Esophagus muscularis mucosa (tissue), 4 donors: ENCODE measurements at regions not wholly inside any gene's neighbourhood (a gene's known extent, or its start where the extent isn't known, plus 50 kb on each side); places are given as distances from the start of the nearest gene placed in this dataset.

Experiments used
- DNase-seq: peaks from one replicate; pipeline ENCODE4 v3.0.0-alpha.2; 2017; ENCODE audit errors: extremely low spot score
- H3K27ac ChIP-seq, 4 donors: fragments of 200-600 bp; sonication (generic); replicated peaks in 1 of 4; 1 replicate in 3 of 4; 2 replicates in 1 of 4; pipeline ENCODE4 v1.5.1; 2016 to 2019; ENCODE audit warnings: mild to moderate bottlenecking in 1 of 4
- H3K27me3 ChIP-seq, 4 donors: fragments of 200-600 bp; sonication (generic); one replicate each; pipeline versions ENCODE4 v1.5.1 to v1.6.0; 2016 to 2019
- H3K36me3 ChIP-seq, 4 donors: fragments of 200-600 bp; sonication (generic); one replicate each; pipeline ENCODE4 v1.5.1; 2016 to 2019
- H3K4me1 ChIP-seq, 4 donors: fragments of 200-600 bp; sonication (generic); one replicate each; pipeline ENCODE4 v1.5.1; 2016 to 2019
- H3K4me3 ChIP-seq, 4 donors: fragments of 200-600 bp; sonication (generic); 1 replicate in 2 of 4; 2 replicates in 2 of 4; pipeline ENCODE4 v1.5.1; 2016 to 2019; ENCODE audit warnings: mild to moderate bottlenecking in 4 of 4, moderate library complexity in 1 of 4
- H3K9me3 ChIP-seq, 4 donors: fragments of 200-600 bp; sonication (generic); 1 replicate in 3 of 4; 2 replicates in 1 of 4; pipeline ENCODE4 v1.5.1; 2016 to 2019
- CTCF ChIP-seq, 3 experiments: fragments of 200-600 bp in 2 of 3; fragments of 450-650 bp in 1 of 3; sonication (generic) in 2 of 3; IDR thresholded peaks; one replicate each; pipeline ENCODE4 v1.5.1; 2017 to 2019; ENCODE audit warnings: antibody characterized with exemption in 3 of 3, mild to moderate bottlenecking in 2 of 3, moderate library complexity in 1 of 3
- EP300 ChIP-seq: sonication (generic); formaldehyde crosslinking; IDR thresholded peaks from one replicate; pipeline ENCODE4 v1.6.1; 2017; ENCODE audit warnings: antibody characterized with exemption
- POLR2A ChIP-seq: fragments of 450-650 bp; IDR thresholded peaks from one replicate; pipeline ENCODE4 v1.6.1; 2017; ENCODE audit warnings: antibody characterized with exemption, moderate library complexity, mild to moderate bottlenecking, low read depth
- POLR2AphosphoS5 ChIP-seq, 2 donors: sonication (generic); formaldehyde crosslinking; IDR thresholded peaks; one replicate each; pipeline ENCODE4 v1.6.1; 2017; ENCODE audit warnings: antibody characterized with exemption in 2 of 2
- WGBS: methylation state at CpG from one replicate; pipeline ENCODE4 v1.1.5; 2018; 5-methylcytosine and 5-hydroxymethylcytosine counted together
- intact Hi-C: fragments of 100-400 bp; cut with DNase I; formaldehyde crosslinking; loops from one replicate; pipeline ENCODE4 v1.15.1; 2023

- Histone ChIP-seq H3K27ac (no peak overlapping the region), H3K36me3 (no peaks in the 10 kb centered on the region), H3K4me3 (no peak overlapping the region), H3K9me3 (no peaks in the 10 kb centered on the region), H3K27me3 (no peaks in the 10 kb centered on the region), H3K4me1 (no peaks in the 10 kb centered on the region)
- DNase-seq: no peak
- TF ChIP-seq CTCF (IDR thresholded peaks at IDR 0.05) (no peak), POLR2A (no peak), EP300 (no peak), POLR2AphosphoS5 (IDR thresholded peaks at IDR 0.05) (no peak)
- intact Hi-C loops: no loop called here
- 77% methylated on average over 8 of the region's 8 CpGs for WGBS
These were observed 764.5 kb downstream of the TUSC7 start for GRCh38 chr3:117473981-117474538.

- no peak overlapping the region for H3K4me3 ChIP-seq
- H3K4me1 ChIP-seq: no peaks in the 10 kb centered on the region
- 69% methylated on average over 2 of the region's 2 CpGs for WGBS
- no peak for TF ChIP-seq CTCF (IDR thresholded peaks at IDR 0.05)
- no peak for TF ChIP-seq POLR2AphosphoS5 (IDR thresholded peaks at IDR 0.05)
- TF ChIP-seq POLR2A: no peak
- no peak for TF ChIP-seq EP300
- no peaks in the 10 kb centered on the region for H3K9me3 ChIP-seq
- DNase-seq: no peak
- intact Hi-C loops: no loop called here
- no peaks in the 10 kb centered on the region for H3K27me3 ChIP-seq
- H3K27ac ChIP-seq: no peak overlapping the region
- H3K36me3 ChIP-seq: no peaks in the 10 kb centered on the region
These were observed 767.0 kb downstream of the TUSC7 start for GRCh38 chr3:117476572-117476971.

- no peak for DNase-seq
- WGBS: 67% methylated on average over 6 of the region's 6 CpGs
- intact Hi-C loops: no loop called here
- H3K27me3 ChIP-seq: no peaks in the 10 kb centered on the region
- TF ChIP-seq CTCF (IDR thresholded peaks at IDR 0.05): no peak
- no peaks in the 10 kb centered on the region for H3K36me3 ChIP-seq
- H3K9me3 ChIP-seq: no peaks in the 10 kb centered on the region
- H3K4me3 ChIP-seq: no peak overlapping the region
- H3K4me1 ChIP-seq: no peaks in the 10 kb centered on the region
- no peak overlapping the region for H3K27ac ChIP-seq
These were observed 767.7 kb downstream of the TUSC7 start for GRCh38 chr3:117477214-117477755.

- H3K4me3 ChIP-seq: no peak overlapping the region
- H3K27me3 ChIP-seq: no peaks in the 10 kb centered on the region
- WGBS: 86% methylated on average over 2 of the region's 2 CpGs
- intact Hi-C loops: no loop called here
- H3K4me1 ChIP-seq: no peaks in the 10 kb centered on the region
- TF ChIP-seq POLR2AphosphoS5 (IDR thresholded peaks at IDR 0.05) (no peak), POLR2A (no peak), CTCF (IDR thresholded peaks at IDR 0.05) (no peak), EP300 (no peak)
- no peaks in the 10 kb centered on the region for H3K9me3 ChIP-seq
- no peaks in the 10 kb centered on the region for H3K36me3 ChIP-seq
- H3K27ac ChIP-seq: no peak overlapping the region
- DNase-seq: no peak
These were observed 769.5 kb downstream of the TUSC7 start for GRCh38 chr3:117479095-117479494.

- H3K4me3 ChIP-seq: no peak overlapping the region
- H3K27ac ChIP-seq: no peak overlapping the region
- no peaks in the 10 kb centered on the region for H3K36me3 ChIP-seq
- WGBS: 85% methylated on average over 3 of the region's 3 CpGs
- no peaks in the 10 kb centered on the region for H3K4me1 ChIP-seq
- DNase-seq: no peak
- H3K27me3 ChIP-seq: no peaks in the 10 kb centered on the region
- no peaks in the 10 kb centered on the region for H3K9me3 ChIP-seq
- no peak for TF ChIP-seq CTCF (IDR thresholded peaks at IDR 0.05)
- intact Hi-C loops: no loop called here
These were observed 770.9 kb downstream of the TUSC7 start for GRCh38 chr3:117480525-117480924.
